ENCODE measurements at regions not wholly inside any gene's neighbourhood (a gene's known extent, or its start where the extent isn't known, plus 50 kb on each side); places are given as distances from the start of the nearest gene placed in this dataset.

DNA sequence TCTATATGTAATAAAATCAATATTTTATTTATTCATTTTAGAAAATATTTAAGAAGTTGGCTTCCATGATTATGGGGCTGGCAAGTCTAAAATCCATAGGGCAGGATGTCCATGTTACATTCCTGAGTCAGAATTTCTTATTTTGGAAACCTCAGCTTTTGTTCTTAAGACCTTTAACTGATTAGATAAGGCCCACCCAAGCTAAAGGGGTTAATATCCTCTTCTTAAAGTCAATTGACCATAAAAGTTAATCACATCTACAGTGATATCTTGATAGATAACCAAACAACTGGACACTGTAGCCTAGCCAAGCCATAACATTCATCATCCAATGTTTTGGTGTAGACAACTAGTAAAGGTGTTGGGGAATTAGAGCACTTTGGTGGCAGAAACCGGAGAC is 1035.4 kb upstream of the ZEB2 start:
- TF ChIP-seq, protein P1, sequence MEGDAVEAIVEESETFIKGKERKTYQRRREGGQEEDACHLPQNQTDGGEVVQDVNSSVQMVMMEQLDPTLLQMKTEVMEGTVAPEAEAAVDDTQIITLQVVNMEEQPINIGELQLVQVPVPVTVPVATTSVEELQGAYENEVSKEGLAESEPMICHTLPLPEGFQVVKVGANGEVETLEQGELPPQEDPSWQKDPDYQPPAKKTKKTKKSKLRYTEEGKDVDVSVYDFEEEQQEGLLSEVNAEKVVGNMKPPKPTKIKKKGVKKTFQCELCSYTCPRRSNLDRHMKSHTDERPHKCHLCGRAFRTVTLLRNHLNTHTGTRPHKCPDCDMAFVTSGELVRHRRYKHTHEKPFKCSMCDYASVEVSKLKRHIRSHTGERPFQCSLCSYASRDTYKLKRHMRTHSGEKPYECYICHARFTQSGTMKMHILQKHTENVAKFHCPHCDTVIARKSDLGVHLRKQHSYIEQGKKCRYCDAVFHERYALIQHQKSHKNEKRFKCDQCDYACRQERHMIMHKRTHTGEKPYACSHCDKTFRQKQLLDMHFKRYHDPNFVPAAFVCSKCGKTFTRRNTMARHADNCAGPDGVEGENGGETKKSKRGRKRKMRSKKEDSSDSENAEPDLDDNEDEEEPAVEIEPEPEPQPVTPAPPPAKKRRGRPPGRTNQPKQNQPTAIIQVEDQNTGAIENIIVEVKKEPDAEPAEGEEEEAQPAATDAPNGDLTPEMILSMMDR (IDR thresholded peaks at IDR 0.05): no peak
- TF ChIP-seq POLR2A (IDR thresholded peaks at IDR 0.05): no peak
- Histone ChIP-seq H3K4me3 (no peak overlapping the region), H3K27ac (no peak overlapping the region), H3K4me1 (peaks cover 0 to 3% (median 0%) of the 10 kb centered on the region in 4 donors), H3K27me3 (no peaks in the 10 kb centered on the region), H3K36me3 (no peaks in the 10 kb centered on the region), H3K9me3 (no peaks in the 10 kb centered on the region)
- DNase-seq: no peak

DNA sequence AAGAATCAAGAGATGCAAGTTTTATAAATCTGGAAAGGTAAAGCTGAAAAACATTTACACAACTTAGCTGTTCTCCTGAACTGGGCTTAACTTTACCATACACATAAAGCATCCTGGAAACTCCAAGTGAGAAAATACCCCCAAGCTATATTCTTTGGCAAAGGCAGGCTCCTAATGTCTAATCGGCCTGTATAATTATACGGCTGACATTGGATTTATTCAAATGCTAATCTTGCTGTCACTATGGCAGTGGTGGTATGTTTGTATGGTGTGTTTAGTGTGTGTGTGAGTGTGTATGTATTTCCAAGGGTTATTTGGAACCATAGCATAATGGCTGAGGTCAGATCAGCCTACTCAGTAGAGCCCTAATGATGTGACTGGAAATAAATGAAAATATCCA is 1031.8 kb upstream of the ZEB2 start:
- Histone ChIP-seq H3K4me1 (no peaks in the 10 kb centered on the region), H3K27ac (no peak overlapping the region), H3K36me3 (no peaks in the 10 kb centered on the region), H3K4me3 (no peak overlapping the region), H3K9me3 (no peaks in the 10 kb centered on the region), H3K27me3 (no peaks in the 10 kb centered on the region)
- no peak for TF ChIP-seq POLR2A (IDR thresholded peaks at IDR 0.05)
- TF ChIP-seq, protein P1 (IDR thresholded peaks at IDR 0.05): no peak
- no peak for DNase-seq

DNA sequence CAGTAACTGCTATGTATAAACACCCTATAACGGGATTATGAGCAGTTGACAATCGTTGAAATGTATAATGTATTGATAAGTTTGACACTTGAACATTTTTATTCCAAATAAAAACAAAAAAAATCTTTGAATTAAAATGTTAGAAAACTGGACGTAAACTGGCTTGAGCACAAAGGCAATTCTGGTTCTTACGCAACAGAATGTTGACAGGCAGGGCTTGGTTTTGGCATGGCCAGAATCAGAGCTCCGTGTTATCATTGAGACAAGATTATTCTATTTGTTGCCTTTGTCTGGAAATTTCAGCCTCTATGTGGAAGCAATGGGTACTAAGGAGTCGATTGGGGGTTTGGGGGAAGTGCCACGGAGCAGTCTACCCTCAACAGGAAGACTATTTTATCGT is 1028.6 kb upstream of the ZEB2 start:
- Histone ChIP-seq H3K9me3 (no peaks in the 10 kb centered on the region), H3K4me3 (no peak overlapping the region), H3K27ac (no peak overlapping the region), H3K27me3 (no peaks in the 10 kb centered on the region), H3K4me1 (no peaks in the 10 kb centered on the region), H3K36me3 (no peaks in the 10 kb centered on the region)
- DNase-seq: no peak
- TF ChIP-seq, protein P1 (IDR thresholded peaks at IDR 0.05): no peak
- no peak for TF ChIP-seq POLR2A (IDR thresholded peaks at IDR 0.05)

GRCh38 chr2:145547620-145548019 is 1027.7 kb upstream of the ZEB2 start:
- Histone ChIP-seq H3K4me1 (no peaks in the 10 kb centered on the region), H3K27ac (no peak overlapping the region), H3K36me3 (no peaks in the 10 kb centered on the region), H3K4me3 (no peak overlapping the region), H3K27me3 (no peaks in the 10 kb centered on the region), H3K9me3 (no peaks in the 10 kb centered on the region)
- TF ChIP-seq POLR2A (IDR thresholded peaks at IDR 0.05): no peak
- TF ChIP-seq, protein P1 (IDR thresholded peaks at IDR 0.05): no peak
- DNase-seq: no peak

DNA sequence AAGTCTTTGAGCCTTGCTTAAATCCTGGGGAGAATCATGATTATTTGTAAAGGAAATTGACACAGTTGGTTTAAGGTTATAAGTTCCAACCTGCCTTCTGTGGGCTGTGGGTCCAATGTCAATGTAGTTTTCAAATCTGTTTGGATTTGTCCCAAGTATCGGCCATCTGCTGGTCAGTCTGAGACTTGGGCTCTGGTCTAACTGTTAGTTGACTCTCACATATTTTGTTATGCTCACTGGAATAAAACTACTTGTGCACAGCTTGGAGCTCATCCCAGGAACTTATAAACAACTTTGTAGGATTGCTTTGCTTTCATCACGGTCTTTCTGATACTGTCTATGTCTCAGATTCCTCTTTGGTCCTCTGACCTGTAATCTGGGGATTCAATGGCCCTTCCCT is 1026.2 kb upstream of the ZEB2 start:
- Histone ChIP-seq H3K9me3 (no peaks in the 10 kb centered on the region), H3K36me3 (no peaks in the 10 kb centered on the region), H3K27me3 (no peaks in the 10 kb centered on the region), H3K4me1 (no peaks in the 10 kb centered on the region), H3K27ac (no peak overlapping the region), H3K4me3 (no peak overlapping the region)
- DNase-seq: no peak
- TF ChIP-seq, protein P1 (IDR thresholded peaks at IDR 0.05): no peak
- no peak for TF ChIP-seq POLR2A (IDR thresholded peaks at IDR 0.05)

- Histone ChIP-seq H3K4me1 (no peaks in the 10 kb centered on the region), H3K36me3 (no peaks in the 10 kb centered on the region), H3K27me3 (no peaks in the 10 kb centered on the region), H3K27ac (no peak overlapping the region), H3K4me3 (no peak overlapping the region), H3K9me3 (no peaks in the 10 kb centered on the region)
- no peak for DNase-seq
- TF ChIP-seq POLR2A (IDR thresholded peaks at IDR 0.05): no peak
- TF ChIP-seq, protein P1 (IDR thresholded peaks at IDR 0.05): no peak
Measured at GRCh38 chr2:145543856-145544255, 1023.9 kb upstream of the ZEB2 start.

Measured in Peyer's patch (tissue), 4 donors.